GM23338 (cell line): ENCODE measurements at regions not wholly inside any gene's neighbourhood (a gene's known extent, or its start where the extent isn't known, plus 50 kb on each side); places are given as distances from the start of the nearest gene placed in this dataset.

Experiments used
- ATAC-seq: fragments of 200-7000 bp; cut with Tn5 transposase; 3 replicates; pipeline ENCODE4 v1.9.1; 2020
- DNase-seq: peaks from one replicate; pipeline ENCODE4 v3.0.0-alpha.2; 2015; ENCODE audit warnings: low spot score
- H2AFZ ChIP-seq: fragments of 200-600 bp; sonication (generic); 2 replicates; pipeline ENCODE4 v1.8.0; 2016; ENCODE audit warnings: antibody characterized with exemption, mild to moderate bottlenecking, moderate library complexity
- H3F3A ChIP-seq: fragments of 200-600 bp; sonication (generic); replicated peaks from 2 replicates; pipeline ENCODE4 v1.8.0; 2017; ENCODE audit warnings: antibody characterized with exemption, mixed run types, low read depth
- H3K27ac ChIP-seq: fragments of 200-600 bp; sonication (generic); 2 replicates; pipeline ENCODE4 v1.6.1; 2016; ENCODE audit warnings: low read depth
- H3K27me3 ChIP-seq: fragments of 200-600 bp; sonication (generic); 2 replicates; pipeline ENCODE4 v1.8.0; 2016; ENCODE audit warnings: mild to moderate bottlenecking, mixed run types, moderate library complexity; ENCODE audit not compliant: insufficient read depth
- H3K36me3 ChIP-seq: fragments of 200-600 bp; sonication (generic); 2 replicates; pipeline ENCODE4 v1.8.0; 2016; ENCODE audit warnings: mild to moderate bottlenecking; ENCODE audit not compliant: insufficient read depth
- H3K4me1 ChIP-seq: fragments of 200-600 bp; sonication (generic); 2 replicates; pipeline ENCODE4 v1.8.0; 2016; ENCODE audit warnings: mild to moderate bottlenecking, moderate library complexity; ENCODE audit not compliant: insufficient read depth
- H3K4me2 ChIP-seq: fragments of 200-600 bp; sonication (generic); 2 replicates; pipeline ENCODE4 v1.7.1; 2017; ENCODE audit warnings: mixed run types
- H3K4me3 ChIP-seq: fragments of 200-600 bp; sonication (generic); 2 replicates; pipeline ENCODE4 v1.6.1; 2016; ENCODE audit warnings: mixed run types
- H3K79me2 ChIP-seq: fragments of 200-600 bp; sonication (generic); replicated peaks from 2 replicates; pipeline ENCODE4 v1.8.0; 2017; ENCODE audit warnings: mild to moderate bottlenecking; ENCODE audit not compliant: insufficient read depth
- H3K9me2 ChIP-seq: fragments of 200-600 bp; sonication (generic); 2 replicates; pipeline ENCODE4 v1.8.0; 2017; ENCODE audit not compliant: insufficient read depth
- H4K20me1 ChIP-seq: fragments of 200-600 bp; sonication (generic); replicated peaks from 2 replicates; pipeline ENCODE4 v1.8.0; 2017; ENCODE audit warnings: mild to moderate bottlenecking; ENCODE audit not compliant: insufficient read depth
- H3K27ac Mint-ChIP-seq: 2 replicates; pipeline ENCODE4 v1.8.0; 2020; ENCODE audit warnings: inconsistent platforms, mild to moderate bottlenecking, moderate library complexity, mixed read lengths
- H3K27me3 Mint-ChIP-seq: 3 replicates; pipeline ENCODE4 v1.8.0; 2022; ENCODE audit warnings: low read depth, mild to moderate bottlenecking, moderate library complexity, mixed read lengths, inconsistent platforms; ENCODE audit not compliant: insufficient read depth, poor library complexity
- H3K36me3 Mint-ChIP-seq: 3 replicates; pipeline ENCODE4 v1.8.0; 2021; ENCODE audit warnings: low read depth, mild to moderate bottlenecking, inconsistent platforms, moderate library complexity, mixed read lengths
- H3K4me1 Mint-ChIP-seq: 3 replicates; pipeline ENCODE4 v1.8.0; 2020; ENCODE audit warnings: mild to moderate bottlenecking, inconsistent platforms, mixed read lengths
- H3K4me3 Mint-ChIP-seq: 3 replicates; pipeline ENCODE4 v1.8.0; 2021; ENCODE audit warnings: moderate library complexity, mild to moderate bottlenecking, inconsistent platforms, mixed read lengths
- H3K9me3 Mint-ChIP-seq: 3 replicates; pipeline ENCODE4 v1.8.0; 2020; ENCODE audit warnings: moderate library complexity, mild to moderate bottlenecking, inconsistent platforms, mixed read lengths
- EZH2 ChIP-seq: fragments of 200-600 bp; sonication (generic); IDR thresholded peaks from one replicate; pipeline ENCODE4 v1.8.0; 2017; ENCODE audit warnings: antibody characterized with exemption, mild to moderate bottlenecking, low read depth; ENCODE audit not compliant: unreplicated experiment
- EZH2phosphoT487 ChIP-seq: fragments of 200-600 bp; sonication (generic); IDR thresholded peaks from one replicate; pipeline ENCODE4 v1.8.1; 2018; ENCODE audit warnings: antibody characterized with exemption; ENCODE audit not compliant: unreplicated experiment
- JUNB ChIP-seq: IDR thresholded peaks from one replicate; pipeline ENCODE4 v1.6.1; 2016; ENCODE audit warnings: antibody characterized with exemption; ENCODE audit not compliant: unreplicated experiment
- POLR2AphosphoS5 ChIP-seq: IDR thresholded peaks from 2 replicates; pipeline ENCODE4 v1.6.1; 2016; ENCODE audit warnings: antibody characterized with exemption, low read depth
- ZNF331 ChIP-seq: fragments of 250-450 bp; sonication (Bioruptor Pico); IDR thresholded peaks from 2 replicates; pipeline ENCODE4 v1.5.0; 2020; ENCODE audit warnings: low read depth, mild to moderate bottlenecking, moderate library complexity
- ZNF462 ChIP-seq: fragments of 250-450 bp; sonication (Bioruptor Pico); IDR thresholded peaks from 2 replicates; pipeline ENCODE4 v1.5.0; 2020; ENCODE audit warnings: mild to moderate bottlenecking, moderate library complexity

GRCh38 chr10:131753336-131753735 is 147.5 kb upstream of the PPP2R2D start:
- H3K4me1 ChIP-seq = no peaks in the 10 kb centered on the region
- no peak overlapping the region for H2AFZ ChIP-seq
- no peaks in the 10 kb centered on the region for H4K20me1 ChIP-seq
- Mint-ChIP-seq H3K4me3 (no peak overlapping the region), H3K27me3 (peaks cover 11% of the 10 kb centered on the region), H3K36me3 (no peaks in the 10 kb centered on the region), H3K27ac (no peak overlapping the region), H3K9me3 (peaks cover 3% of the 10 kb centered on the region; the same call in 1 of the 3 replicates), H3K4me1 (peaks cover 36% of the 10 kb centered on the region)
- H3K27ac ChIP-seq = no peak overlapping the region
- no peak overlapping the region for H3K4me2 ChIP-seq
- ATAC-seq (no peak), DNase-seq (no peak)
- H3K79me2 ChIP-seq = no peaks in the 10 kb centered on the region
- no peaks in the 10 kb centered on the region; the same call in 1 of the 2 replicates for H3F3A ChIP-seq
- H3K9me2 ChIP-seq = no peaks in the 10 kb centered on the region
- no peak for TF ChIP-seq POLR2AphosphoS5
- TF ChIP-seq ZNF462 (CRISPR knock-in tag) = no peak
- TF ChIP-seq EZH2 = no peak
- no peak for TF ChIP-seq EZH2phosphoT487
- TF ChIP-seq JUNB = no peak
- H3K27me3 ChIP-seq = no peaks in the 10 kb centered on the region
- no peaks in the 10 kb centered on the region for H3K36me3 ChIP-seq
- no peak overlapping the region for H3K4me3 ChIP-seq

GRCh38 chr10:131755200-131755599 is 145.6 kb upstream of the PPP2R2D start:
- ATAC-seq (no peak), DNase-seq (no peak)
- no peaks in the 10 kb centered on the region for H4K20me1 ChIP-seq
- H3K27ac Mint-ChIP-seq = no peak overlapping the region
- H2AFZ ChIP-seq = no peak overlapping the region
- no peak overlapping the region for H3K4me3 ChIP-seq
- no peaks in the 10 kb centered on the region for H3K9me2 ChIP-seq
- peaks cover 8% of the 10 kb centered on the region for H3K27me3 Mint-ChIP-seq
- H3K36me3 Mint-ChIP-seq = no peaks in the 10 kb centered on the region
- H3K27me3 ChIP-seq = no peaks in the 10 kb centered on the region
- no peaks in the 10 kb centered on the region; the same call in 1 of the 2 replicates for H3F3A ChIP-seq
- H3K9me3 Mint-ChIP-seq = peaks cover 3% of the 10 kb centered on the region; the same call in 1 of the 3 replicates
- peaks cover 29% of the 10 kb centered on the region for H3K4me1 Mint-ChIP-seq
- H3K27ac ChIP-seq = no peak overlapping the region
- no peaks in the 10 kb centered on the region for H3K36me3 ChIP-seq
- 0 out of 2 replicates have a peak, but pooled peaks cover under 1% of the 10 kb centered on the region for H3K4me1 ChIP-seq
- H3K4me3 Mint-ChIP-seq = no peak overlapping the region
- H3K79me2 ChIP-seq = no peaks in the 10 kb centered on the region
- H3K4me2 ChIP-seq = no peak overlapping the region
- TF ChIP-seq ZNF331 (CRISPR knock-in tag) = no peak
- TF ChIP-seq POLR2AphosphoS5 = no peak
- no peak for TF ChIP-seq ZNF462 (CRISPR knock-in tag)
